NCI-H82 treated with DMSO at 0.1 percent for 48 hours (cell line): ENCODE measurements at regions not wholly inside any gene's neighbourhood (a gene's known extent, or its start where the extent isn't known, plus 50 kb on each side); places are given as distances from the start of the nearest gene placed in this dataset.

Experiments used
- DNase-seq: peaks from one replicate; lab custom pipeline; 2025; ENCODE audit not compliant: unreplicated experiment; lab: John Stamatoyannopoulos, UW

- no peak for DNase-seq
These were observed 113.1 kb upstream of the SLC45A1 start for GRCh38 chr1:8204826-8205225.

DNA sequence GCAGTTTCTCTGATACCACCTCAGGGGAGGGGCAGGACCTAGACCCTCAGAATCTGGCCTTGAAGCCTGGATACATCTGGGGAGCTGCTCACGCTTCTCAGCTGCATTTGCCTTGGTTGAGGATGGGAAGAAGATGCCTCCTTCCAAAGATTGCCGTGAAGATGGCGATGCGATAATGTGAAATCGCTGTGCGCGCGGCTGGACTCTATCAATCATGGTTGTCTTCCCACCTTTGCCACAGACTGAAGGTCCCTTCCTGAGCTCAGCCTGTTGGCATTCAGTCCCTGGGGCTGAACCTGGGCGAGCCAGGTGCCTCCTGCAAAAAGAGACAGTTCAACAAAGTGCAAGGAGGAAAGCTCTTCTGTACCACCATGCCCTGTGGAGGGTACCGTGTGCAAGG lies 114.4 kb upstream of the SLC45A1 start:
- DNase-seq: no peak

GRCh38 chr1:8203056-8203455 lies 114.9 kb upstream of the SLC45A1 start:
- DNase-seq: no peak

GRCh38 chr1:8202182-8202905 lies 115.6 kb upstream of the SLC45A1 start:
- DNase-seq: no peak

- DNase-seq: no peak
These were observed 116.5 kb upstream of the SLC45A1 start for GRCh38 chr1:8201331-8201861.

DNA sequence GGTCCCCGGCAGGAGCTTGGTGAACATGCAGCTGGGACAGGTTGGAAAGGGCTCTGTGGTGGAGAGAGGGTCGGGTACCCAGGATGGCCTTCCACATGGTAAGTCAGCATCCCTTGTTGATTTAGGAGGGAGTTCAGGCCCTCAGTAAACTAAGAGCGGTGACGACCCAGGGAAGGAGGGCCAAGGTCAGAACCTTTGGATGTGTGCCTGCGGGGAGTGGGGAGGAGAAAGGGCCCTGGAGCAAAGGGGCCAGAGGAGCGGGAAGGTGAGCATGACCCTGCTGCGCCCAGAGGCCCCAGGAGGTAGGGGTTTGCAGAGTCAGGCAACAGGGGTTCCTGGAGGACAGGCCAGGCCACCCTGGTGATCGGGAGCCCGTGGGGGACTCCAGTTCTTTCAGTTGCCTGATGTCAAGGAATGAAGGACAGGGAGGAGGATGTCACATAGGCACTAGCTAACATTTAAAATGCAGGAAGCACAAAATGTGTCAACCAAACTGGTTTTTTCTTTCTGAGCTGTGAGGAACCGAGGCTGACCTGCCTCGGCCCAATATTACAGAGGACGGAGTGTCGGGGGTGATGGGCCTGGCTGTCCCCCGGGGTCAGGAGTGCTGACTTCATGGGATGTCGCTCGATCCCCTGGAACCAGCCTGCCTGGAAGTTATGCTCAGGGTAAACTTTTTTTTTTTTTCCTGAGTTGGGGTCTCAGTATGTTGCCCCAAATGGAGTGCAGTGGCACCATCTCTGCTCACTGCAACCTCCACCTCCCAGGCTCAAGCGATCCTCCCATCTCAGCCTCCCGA lies 117.4 kb upstream of the SLC45A1 start:
- no peak for DNase-seq

DNA sequence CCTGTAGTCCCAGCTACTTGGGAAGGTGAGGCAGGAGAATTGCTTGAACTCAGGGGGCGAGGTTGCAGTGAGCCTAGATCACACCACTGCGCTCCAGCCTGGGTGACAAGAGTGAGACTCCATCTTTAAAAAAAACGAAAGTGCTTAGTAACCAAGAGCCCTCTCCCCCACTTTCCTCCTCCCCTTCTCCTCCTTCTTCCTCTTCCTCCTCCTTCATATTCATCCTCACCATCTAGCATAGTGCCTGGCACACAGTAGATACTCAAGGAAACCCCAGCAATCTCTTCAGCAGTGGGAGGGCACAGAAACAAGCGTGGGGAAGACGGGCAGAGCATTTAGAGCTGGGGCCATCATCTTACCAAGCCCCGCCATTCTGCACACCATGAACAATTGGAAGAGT lies 119.4 kb upstream of the SLC45A1 start:
- no peak for DNase-seq

DNA sequence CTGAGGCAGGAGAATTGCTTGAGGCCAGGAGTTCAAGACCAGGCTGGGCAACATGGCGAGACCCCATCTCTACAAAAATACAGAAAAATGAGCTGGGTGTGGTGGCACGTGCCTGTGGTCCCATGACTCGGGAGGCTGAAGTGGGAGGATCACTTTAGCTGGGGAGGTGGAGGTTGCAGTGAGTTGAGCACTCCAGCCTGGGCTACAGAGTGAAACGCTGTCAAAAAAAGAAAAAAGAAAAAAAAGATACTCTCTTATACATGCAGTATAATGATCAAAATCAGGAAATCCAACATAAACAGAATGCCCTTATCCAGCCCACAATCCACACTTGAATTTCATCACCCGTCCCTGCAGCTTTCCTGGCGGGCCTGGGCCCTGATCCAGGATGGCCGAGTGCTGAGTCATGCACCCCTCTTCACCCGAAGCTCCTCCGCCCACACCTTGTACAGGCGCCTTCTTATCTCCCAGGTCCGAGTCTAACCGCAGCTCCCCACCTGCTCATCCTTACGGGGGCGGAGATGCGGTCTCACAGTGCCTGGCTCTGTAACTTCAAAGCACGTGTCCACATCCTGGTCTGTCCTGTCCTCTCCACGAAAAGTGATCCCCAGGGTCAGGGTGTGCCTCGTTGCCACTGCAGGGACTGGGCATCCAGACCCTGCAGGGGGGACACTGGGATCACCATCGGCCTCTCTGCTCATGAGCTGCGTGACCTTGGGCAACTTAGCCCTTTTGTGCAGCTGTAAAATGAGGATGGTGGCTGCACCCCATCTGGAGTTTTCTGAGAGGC lies 120.2 kb upstream of the SLC45A1 start:
- no peak for DNase-seq

DNA sequence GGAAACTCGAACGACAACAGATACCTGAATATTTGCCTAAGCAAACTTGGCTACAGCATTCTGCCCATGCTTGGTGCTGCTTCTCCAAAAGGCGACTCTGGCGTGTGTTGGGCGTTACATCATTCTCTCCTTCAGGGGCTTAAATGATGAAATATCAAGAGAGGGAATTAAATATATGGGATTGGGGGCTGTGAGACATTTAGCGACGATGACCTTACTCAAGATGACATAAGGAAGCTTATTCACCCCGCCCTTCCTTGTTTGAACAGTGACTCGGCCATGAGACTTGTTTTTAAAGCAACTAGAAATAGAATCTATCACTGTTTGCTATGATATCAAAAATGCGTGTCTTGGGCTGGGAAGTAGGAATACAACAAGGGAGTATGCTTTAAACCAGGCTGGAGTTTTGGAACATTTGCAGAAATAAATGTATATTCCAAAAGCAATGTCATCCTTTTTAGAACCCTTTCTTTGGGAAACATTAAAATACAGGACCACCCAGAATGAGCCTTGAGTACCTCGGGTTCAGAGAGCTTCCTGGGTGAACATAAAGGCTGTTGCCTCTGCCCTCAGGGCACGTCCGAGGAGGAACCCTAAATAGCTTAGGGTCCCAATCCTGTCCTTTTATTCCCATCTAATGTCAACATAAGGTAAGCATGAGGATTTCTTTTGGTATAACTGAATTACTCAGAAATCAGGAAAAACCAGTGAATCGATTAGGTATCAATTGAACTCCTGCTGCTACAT lies 123.3 kb upstream of the SLC45A1 start:
- no peak for DNase-seq

DNA sequence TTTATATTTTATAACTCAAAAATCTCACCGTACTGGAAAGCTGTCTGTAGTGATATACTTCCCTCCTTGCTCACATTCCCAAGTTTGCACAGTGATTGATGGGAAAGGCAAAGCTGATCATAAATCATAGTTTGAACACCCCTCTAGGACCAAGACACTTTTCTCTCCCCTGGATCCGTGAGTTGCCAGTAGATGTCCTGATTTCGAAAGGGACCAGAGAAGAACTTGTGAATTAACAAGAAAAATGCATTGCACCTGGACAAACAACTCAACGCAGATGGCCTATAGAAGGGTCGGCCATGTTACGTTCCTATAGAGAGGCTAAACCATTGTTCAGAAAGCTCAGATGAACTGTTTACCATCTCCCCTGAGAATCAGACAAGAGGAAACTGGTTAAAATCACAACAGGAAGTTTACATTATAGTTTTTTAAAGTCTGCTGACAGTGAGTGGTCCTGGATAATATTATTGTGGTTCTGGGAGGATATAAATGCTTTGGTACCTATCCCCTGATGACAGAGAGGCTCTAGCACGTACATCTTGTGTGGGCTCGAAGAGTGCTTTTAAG lies 124.0 kb upstream of the SLC45A1 start:
- DNase-seq: no peak

GRCh38 chr1:8191474-8191873 lies 126.4 kb upstream of the SLC45A1 start:
- DNase-seq: no peak

DNA sequence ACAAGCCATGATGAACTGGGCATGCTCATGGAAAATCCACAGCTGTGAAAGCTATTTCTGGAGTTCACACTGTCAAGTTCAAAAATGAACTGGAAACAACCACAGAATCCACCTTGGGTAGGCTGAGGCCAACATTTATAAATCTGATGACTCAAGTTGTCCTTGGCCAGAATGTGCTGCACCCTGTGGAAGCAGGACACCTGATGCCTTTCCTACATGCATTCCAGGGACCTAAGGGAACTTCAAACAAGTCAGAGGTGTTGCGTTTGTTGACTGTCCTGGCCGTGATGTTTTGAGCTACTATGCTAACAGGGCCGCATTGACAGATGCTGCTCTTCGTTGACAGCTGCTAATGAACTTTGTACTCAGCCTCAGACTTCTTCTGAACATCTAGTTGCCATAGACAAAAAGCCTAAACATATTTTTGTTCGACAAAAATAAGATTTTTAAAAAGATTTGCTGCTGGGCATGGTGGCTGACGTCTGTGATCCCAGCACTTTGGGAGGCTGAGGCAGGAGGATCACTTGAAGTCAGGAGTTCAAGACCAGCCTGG lies 127.9 kb upstream of the SLC45A1 start:
- no peak for DNase-seq

DNA sequence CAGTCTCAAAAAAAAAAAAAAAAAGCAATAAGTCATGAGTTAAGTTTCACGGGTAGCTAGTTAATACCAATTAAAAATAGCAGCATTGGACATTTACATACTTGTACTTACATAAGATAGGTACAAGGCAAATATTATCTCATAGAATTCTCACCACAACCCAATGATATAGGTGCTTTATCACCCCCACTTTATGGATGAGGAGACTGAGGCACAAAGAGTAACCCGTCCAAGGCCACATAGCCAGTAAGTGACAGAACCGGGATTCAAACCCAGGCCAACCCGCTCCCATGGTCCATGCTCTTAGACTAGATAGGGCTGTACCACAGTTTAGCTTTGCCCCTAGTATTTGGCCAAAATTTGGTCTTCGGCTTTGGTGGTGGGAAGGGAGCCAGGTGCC lies 132.5 kb upstream of the SLC45A1 start:
- no peak for DNase-seq

GRCh38 chr1:8184301-8184700 lies 133.6 kb upstream of the SLC45A1 start:
- DNase-seq: no peak

DNA sequence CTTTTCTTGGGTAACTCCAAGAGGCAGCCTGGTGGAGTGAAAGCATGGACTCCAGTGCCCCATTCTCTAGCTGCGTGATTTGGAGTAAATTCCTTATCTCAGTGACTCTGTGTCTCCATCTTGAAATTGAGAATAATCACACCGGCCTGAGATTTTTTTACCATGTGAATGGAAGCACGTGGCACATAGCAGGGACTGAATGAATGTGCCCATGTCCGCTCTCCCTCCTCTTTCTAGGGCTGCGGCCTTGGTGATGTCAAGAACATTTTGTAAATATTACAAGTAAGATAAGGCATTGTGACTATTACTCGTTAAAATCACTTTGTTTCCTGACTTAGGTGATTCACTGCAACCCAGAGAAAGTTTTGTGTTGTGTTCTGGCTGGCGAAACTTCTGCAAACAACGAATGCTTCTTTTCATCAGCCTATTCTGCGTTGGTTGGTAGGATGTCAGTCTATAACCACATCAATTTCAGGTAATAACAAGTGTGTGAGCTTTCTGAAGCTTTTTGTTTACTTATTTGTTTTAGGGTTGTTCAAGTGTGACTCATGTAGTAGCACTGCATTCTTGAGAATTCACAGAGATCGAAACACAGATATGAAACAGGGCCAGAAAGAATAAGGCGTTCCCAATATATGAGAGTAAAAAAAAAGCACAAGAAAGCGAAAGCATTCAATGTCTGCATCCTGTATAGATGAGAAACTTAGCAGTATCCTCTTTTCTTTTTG lies 135.7 kb upstream of the SLC45A1 start:
- DNase-seq: no peak

DNA sequence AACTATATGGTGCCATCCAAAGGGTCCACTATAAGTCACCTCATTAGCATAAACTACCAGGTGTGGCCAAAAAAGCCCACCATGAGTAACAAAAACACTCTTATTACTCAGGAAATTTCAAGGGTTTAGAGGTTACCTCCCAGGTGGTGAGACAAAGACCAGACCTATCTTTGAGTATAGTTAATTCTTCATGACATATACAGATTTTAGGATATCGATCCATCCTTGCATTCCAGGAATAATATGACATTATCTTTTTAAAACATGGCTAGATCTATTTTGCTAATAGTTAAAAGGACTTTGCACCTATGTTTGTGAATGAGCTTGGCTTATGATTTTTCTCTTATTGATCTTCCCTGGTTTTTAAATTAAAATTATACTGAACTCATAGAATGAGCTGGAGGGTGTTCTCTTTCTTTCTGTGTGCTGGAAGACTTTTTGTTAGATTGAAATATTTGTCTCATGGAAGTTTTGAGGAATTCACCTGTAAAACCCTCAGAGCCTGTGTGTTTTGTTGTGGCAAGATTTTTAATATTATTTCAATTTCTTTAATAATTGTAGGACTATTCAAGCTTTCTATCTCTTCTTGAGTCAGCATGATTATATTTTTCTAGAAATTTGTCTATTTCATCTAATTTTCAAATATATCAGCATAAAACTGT lies 138.7 kb upstream of the SLC45A1 start:
- no peak for DNase-seq

DNA sequence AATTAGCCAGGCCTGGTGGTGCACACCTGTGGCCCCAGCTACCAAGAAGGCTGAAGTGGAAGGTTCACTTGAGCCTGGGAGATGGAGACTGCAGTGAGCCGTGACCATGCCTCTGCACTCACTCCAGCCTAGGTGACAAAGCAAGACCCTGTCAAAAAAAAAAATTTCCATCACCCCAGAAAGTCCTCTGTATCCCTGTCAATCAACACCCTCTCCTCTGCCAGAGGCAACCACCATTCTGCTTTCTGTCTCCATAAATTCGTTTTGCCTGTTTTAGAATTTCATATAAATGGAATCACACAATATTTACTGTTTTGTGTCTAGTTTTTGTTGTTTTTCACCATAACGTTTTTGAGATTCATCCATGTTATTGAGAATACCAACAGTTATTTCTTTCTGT lies 141.6 kb upstream of the SLC45A1 start:
- DNase-seq: no peak

GRCh38 chr1:8174807-8175206 lies 143.1 kb upstream of the SLC45A1 start:
- DNase-seq: no peak
